PFSK-1 (cell line): ENCODE measurements at regions not wholly inside any gene's neighbourhood (a gene's known extent, or its start where the extent isn't known, plus 50 kb on each side); places are given as distances from the start of the nearest gene placed in this dataset.

ENCODE experiments used
- POLR2AphosphoS5 ChIP-seq: IDR thresholded peaks from 2 replicates; pipeline ENCODE4 v1.6.1; 2012; ENCODE audit warnings: low read depth, mild to moderate bottlenecking, control low read depth, low read length, moderate library complexity
- SIN3A ChIP-seq: IDR thresholded peaks from 2 replicates; pipeline ENCODE4 v1.6.1; 2012; ENCODE audit warnings: mild to moderate bottlenecking, low read length, moderate library complexity, borderline replicate concordance; ENCODE audit not compliant: insufficient read depth
- TAF1 ChIP-seq: IDR thresholded peaks from 2 replicates; pipeline ENCODE4 v1.6.1; 2012; ENCODE audit warnings: low read length, control low read depth, borderline replicate concordance; ENCODE audit not compliant: insufficient read depth

DNA sequence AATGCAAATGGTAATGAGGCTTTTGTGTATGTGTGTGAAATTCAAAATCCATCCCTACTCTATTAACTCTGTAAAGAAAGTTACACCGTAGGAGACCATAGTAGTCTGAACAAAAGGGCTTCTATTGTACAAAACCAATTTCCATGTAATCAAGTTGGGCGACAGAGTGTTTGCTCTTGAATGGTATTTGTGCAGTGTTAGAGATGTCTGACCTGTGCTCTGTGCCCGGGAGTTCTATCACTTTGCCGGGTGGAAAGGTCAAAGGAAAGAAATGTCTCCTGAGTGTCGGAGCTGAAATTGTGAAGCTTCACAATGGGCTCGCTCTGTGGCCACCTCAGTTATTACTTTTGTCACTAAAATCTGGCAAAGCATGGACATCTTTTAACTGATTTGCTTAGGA, 312.0 kb downstream of the SAMD5 start:
- TF ChIP-seq TAF1 (no peak), POLR2AphosphoS5 (no peak), SIN3A (no peak)
